Neuronal stem cell (in vitro differentiated cells): ENCODE measurements at regions not wholly inside any gene's neighbourhood (a gene's known extent, or its start where the extent isn't known, plus 50 kb on each side); places are given as distances from the start of the nearest gene placed in this dataset.

Experiments
- DNase-seq: peaks from one replicate; pipeline ENCODE4 v3.0.0-alpha.2; 2013; ENCODE audit warnings: low spot score
- H2AFZ ChIP-seq: one replicate; pipeline ENCODE4 v1.6.1; 2013; ENCODE audit warnings: mild to moderate bottlenecking, low read length, inconsistent platforms
- H2AK5ac ChIP-seq: 2 replicates; pipeline ENCODE4 v1.6.1; 2013; ENCODE audit warnings: low read depth, mild to moderate bottlenecking, inconsistent platforms, low read length, moderate library complexity, mixed read lengths
- H2BK120ac ChIP-seq: 2 replicates; pipeline ENCODE4 v1.6.1; 2013; ENCODE audit warnings: low read depth, mild to moderate bottlenecking, inconsistent platforms, low read length, moderate library complexity, mixed read lengths
- H2BK12ac ChIP-seq: one replicate; pipeline ENCODE4 v1.6.1; 2013; ENCODE audit warnings: low read length, inconsistent platforms
- H2BK15ac ChIP-seq: 2 replicates; pipeline ENCODE4 v1.6.1; 2013; ENCODE audit warnings: mild to moderate bottlenecking, low read length, inconsistent platforms, mixed read lengths
- H2BK5ac ChIP-seq: one replicate; pipeline ENCODE4 v1.6.1; 2013; ENCODE audit warnings: inconsistent platforms, mild to moderate bottlenecking, low read length, moderate library complexity
- H3K14ac ChIP-seq: one replicate; pipeline ENCODE4 v1.6.1; 2013; ENCODE audit warnings: low read length, inconsistent platforms
- H3K18ac ChIP-seq: 2 replicates; pipeline ENCODE4 v1.6.1; 2013; ENCODE audit warnings: low read length, inconsistent platforms
- H3K23ac ChIP-seq: 2 replicates; pipeline ENCODE4 v1.6.1; 2013; ENCODE audit warnings: low read depth, mild to moderate bottlenecking, mixed read lengths, low read length, inconsistent platforms; ENCODE audit not compliant: poor library complexity
- H3K27ac ChIP-seq: replicated peaks from 3 replicates; pipeline ENCODE4 v1.5.1; 2013; ENCODE audit warnings: low read length, inconsistent platforms
- H3K27me3 ChIP-seq, 3 experiments: 2 replicates each; pipeline ENCODE4 v1.6.1; 2013; ENCODE audit warnings: low read length in 3 of 3, mild to moderate bottlenecking in 2 of 3, inconsistent platforms in 1 of 3, low read depth in 1 of 3, mixed read lengths in 1 of 3, moderate library complexity in 1 of 3; ENCODE audit not compliant: control insufficient read depth in 3 of 3, insufficient read depth in 3 of 3
- H3K36me3 ChIP-seq, 2 donors: replicated peaks in 1 of 2; 2 replicates each; pipeline ENCODE4 v1.6.1; 2013; ENCODE audit warnings: low read length in 2 of 2; ENCODE audit not compliant: control insufficient read depth in 2 of 2, insufficient read depth in 2 of 2
- H3K4ac ChIP-seq: 2 replicates; pipeline ENCODE4 v1.6.1; 2013; ENCODE audit warnings: inconsistent platforms, mild to moderate bottlenecking, low read length, moderate library complexity
- H3K4me1 ChIP-seq, 2 donors: 1 replicate in 1 of 2; 2 replicates in 1 of 2; pipeline ENCODE4 v1.6.1; 2013; ENCODE audit warnings: low read length in 2 of 2, low read depth in 1 of 2; ENCODE audit not compliant: control insufficient read depth in 2 of 2, insufficient read depth in 1 of 2
- H3K4me2 ChIP-seq: one replicate; pipeline ENCODE4 v1.6.1; 2013; ENCODE audit warnings: mild to moderate bottlenecking, low read length, inconsistent platforms; ENCODE audit not compliant: insufficient read depth, poor library complexity, severe bottlenecking
- H3K4me3 ChIP-seq, 2 donors: 2 replicates each; pipeline ENCODE4 v1.5.1; 2013; ENCODE audit warnings: low read length in 2 of 2, mild to moderate bottlenecking in 2 of 2, inconsistent platforms in 1 of 2, moderate library complexity in 1 of 2
- H3K79me1 ChIP-seq: one replicate; pipeline ENCODE4 v1.6.1; 2013; ENCODE audit warnings: low read depth, mild to moderate bottlenecking, inconsistent platforms, low read length, moderate library complexity
- H3K9ac ChIP-seq: one replicate; pipeline ENCODE4 v1.6.1; 2013; ENCODE audit warnings: mild to moderate bottlenecking, low read depth, low read length, inconsistent platforms; ENCODE audit not compliant: poor library complexity
- H3K9me3 ChIP-seq, 2 donors: replicated peaks in 1 of 2; 2 replicates each; pipeline versions ENCODE3 to v1.6.1; 2013; ENCODE audit warnings: low read length in 2 of 2, mild to moderate bottlenecking in 2 of 2, inconsistent platforms in 1 of 2, low read depth in 1 of 2, mixed read lengths in 1 of 2, moderate library complexity in 1 of 2; ENCODE audit not compliant: control insufficient read depth in 2 of 2, insufficient read depth in 1 of 2
- H4K8ac ChIP-seq: one replicate; pipeline ENCODE4 v1.6.1; 2013; ENCODE audit warnings: low read depth, mild to moderate bottlenecking, inconsistent platforms, low read length, moderate library complexity
- H4K91ac ChIP-seq: one replicate; pipeline ENCODE4 v1.6.1; 2013; ENCODE audit warnings: low read length, low read depth, mild to moderate bottlenecking, inconsistent platforms; ENCODE audit not compliant: poor library complexity
- WGBS, 2 donors: extraction: QIAGEN DNeasy Blood & Tissue Kit; methylation state at CpG; one replicate each; pipeline ENCODE4 v1.1.7; 2013; ENCODE audit warnings: missing lambda C conversion rate in 2 of 2, mixed read lengths in 1 of 2; ENCODE audit not compliant: insufficient read length in 2 of 2, insufficient replicate concordance in 1 of 2; ENCODE audit errors: extremely low coverage in 2 of 2; 5-methylcytosine and 5-hydroxymethylcytosine counted together

DNA sequence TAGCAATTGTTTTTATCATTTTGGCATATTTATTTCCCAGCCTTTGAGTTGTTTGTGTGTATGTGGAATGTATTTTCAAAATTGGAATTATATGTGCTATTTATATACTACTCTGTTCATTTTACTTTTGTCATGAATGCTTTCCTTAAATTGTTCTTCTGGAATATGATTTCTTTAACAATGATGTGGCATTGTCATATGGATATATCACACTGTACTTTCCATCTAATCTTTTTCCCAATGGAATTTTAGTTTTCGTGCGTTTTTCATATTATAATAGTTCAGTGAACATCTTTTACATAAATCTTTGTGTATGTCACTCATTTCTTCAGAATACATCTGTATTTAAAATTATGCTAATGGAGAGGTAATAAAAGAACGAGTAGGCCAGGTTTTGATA, 980.1 kb upstream of the WWC1 start:
- H2BK5ac ChIP-seq = no peak overlapping the region
- H4K91ac ChIP-seq = no peak overlapping the region
- H3K36me3 ChIP-seq = no peaks in the 10 kb centered on the region
- H3K4me2 ChIP-seq = no peak overlapping the region
- no peak overlapping the region for H4K8ac ChIP-seq
- H2BK15ac ChIP-seq = no peak overlapping the region
- H3K9me3 ChIP-seq = peaks cover 0 to 4% of the 10 kb centered on the region in 2 donors
- H3K27ac ChIP-seq = no peak overlapping the region
- no peak overlapping the region for H3K14ac ChIP-seq
- no peak overlapping the region for H3K4ac ChIP-seq
- H3K9ac ChIP-seq = no peak overlapping the region
- no peak overlapping the region for H2BK12ac ChIP-seq
- no CpG with 5 or more reads among the region's 3 CpGs for WGBS, 2 donors
- H3K27me3 ChIP-seq = no peaks in the 10 kb centered on the region
- H2AK5ac ChIP-seq = no peak overlapping the region
- peaks cover 3 to 6% of the 10 kb centered on the region in 2 donors for H3K4me1 ChIP-seq
- DNase-seq = no peak
- no peak overlapping the region for H2AFZ ChIP-seq
- no peak overlapping the region for H3K23ac ChIP-seq
- no peak overlapping the region for H3K4me3 ChIP-seq
- no peaks in the 10 kb centered on the region for H3K79me1 ChIP-seq
- no peak overlapping the region for H3K18ac ChIP-seq
- H2BK120ac ChIP-seq = no peak overlapping the region

DNA sequence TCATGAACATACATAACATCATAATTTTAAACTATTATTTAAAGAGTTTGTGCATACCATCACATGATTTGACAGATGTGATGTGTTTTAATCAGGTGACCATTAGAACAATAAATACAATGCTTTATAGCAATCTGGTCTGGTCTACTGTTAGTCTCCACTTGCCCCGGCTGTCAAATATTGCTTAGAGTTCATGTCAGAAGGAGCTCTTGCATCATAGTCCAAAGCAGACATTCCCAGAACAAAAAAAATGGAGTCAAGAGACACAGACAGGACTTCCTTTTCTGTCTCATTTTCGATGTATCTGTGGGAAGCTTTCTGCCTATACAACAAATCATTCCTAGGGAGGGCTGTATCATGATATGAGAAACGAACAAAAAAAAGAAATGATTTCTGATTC, 979.2 kb upstream of the WWC1 start:
- no peak overlapping the region for H2AFZ ChIP-seq
- H2BK15ac ChIP-seq = no peak overlapping the region
- no peak overlapping the region for H3K9ac ChIP-seq
- no peak overlapping the region for H3K4me2 ChIP-seq
- WGBS, 2 donors = no CpG with 5 or more reads among the region's 3 CpGs
- no peak overlapping the region for H3K27ac ChIP-seq
- DNase-seq = no peak
- no peak overlapping the region for H4K91ac ChIP-seq
- no peak overlapping the region for H3K4me3 ChIP-seq
- no peak overlapping the region for H2BK12ac ChIP-seq
- no peak overlapping the region for H3K23ac ChIP-seq
- H3K4me1 ChIP-seq = peaks cover 3 to 6% of the 10 kb centered on the region in 2 donors
- H3K9me3 ChIP-seq = peaks cover 0 to 4% of the 10 kb centered on the region in 2 donors
- no peaks in the 10 kb centered on the region for H3K27me3 ChIP-seq
- no peak overlapping the region for H3K14ac ChIP-seq
- no peaks in the 10 kb centered on the region for H3K79me1 ChIP-seq
- no peak overlapping the region for H4K8ac ChIP-seq
- H2BK120ac ChIP-seq = no peak overlapping the region
- H3K4ac ChIP-seq = no peak overlapping the region
- H2AK5ac ChIP-seq = no peak overlapping the region
- H3K18ac ChIP-seq = no peak overlapping the region
- no peak overlapping the region for H2BK5ac ChIP-seq
- H3K36me3 ChIP-seq = no peaks in the 10 kb centered on the region

DNA sequence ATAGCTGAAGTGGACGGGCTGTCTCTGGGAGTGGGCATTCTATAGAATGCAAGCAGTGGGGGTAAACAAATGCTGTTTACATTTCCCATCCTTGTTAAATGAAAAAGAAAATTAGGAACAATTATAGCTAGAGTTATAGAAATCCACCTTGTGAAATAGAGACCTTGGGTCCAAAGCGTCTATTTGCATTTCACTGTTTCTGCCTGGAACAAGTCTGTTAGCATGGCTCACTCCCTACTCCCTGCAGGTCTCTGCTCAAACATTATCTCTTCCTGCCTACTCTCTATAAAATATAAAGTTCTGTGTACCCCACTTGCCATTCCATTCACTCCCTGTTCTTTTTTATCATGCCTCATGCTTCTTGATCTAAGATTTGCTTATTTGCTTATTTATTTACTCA, 975.7 kb upstream of the WWC1 start:
- no peak overlapping the region for H2BK15ac ChIP-seq
- H3K9me3 ChIP-seq = peaks cover 0 to 4% of the 10 kb centered on the region in 2 donors
- WGBS, 2 donors = no CpG with 5 or more reads among the region's 2 CpGs
- H4K91ac ChIP-seq = no peak overlapping the region
- H3K4me2 ChIP-seq = no peak overlapping the region
- no peak overlapping the region for H2AFZ ChIP-seq
- no peaks in the 10 kb centered on the region for H3K79me1 ChIP-seq
- H3K4ac ChIP-seq = no peak overlapping the region
- no peaks in the 10 kb centered on the region for H3K27me3 ChIP-seq
- H2AK5ac ChIP-seq = no peak overlapping the region
- H4K8ac ChIP-seq = no peak overlapping the region
- H3K14ac ChIP-seq = no peak overlapping the region
- H2BK5ac ChIP-seq = no peak overlapping the region
- DNase-seq = no peak
- H3K4me1 ChIP-seq = no peaks in the 10 kb centered on the region
- no peak overlapping the region for H3K27ac ChIP-seq
- H2BK12ac ChIP-seq = no peak overlapping the region
- H3K9ac ChIP-seq = no peak overlapping the region
- H3K36me3 ChIP-seq = no peaks in the 10 kb centered on the region
- no peak overlapping the region for H2BK120ac ChIP-seq
- no peak overlapping the region for H3K4me3 ChIP-seq
- no peak overlapping the region for H3K18ac ChIP-seq
- H3K23ac ChIP-seq = no peak overlapping the region

DNA sequence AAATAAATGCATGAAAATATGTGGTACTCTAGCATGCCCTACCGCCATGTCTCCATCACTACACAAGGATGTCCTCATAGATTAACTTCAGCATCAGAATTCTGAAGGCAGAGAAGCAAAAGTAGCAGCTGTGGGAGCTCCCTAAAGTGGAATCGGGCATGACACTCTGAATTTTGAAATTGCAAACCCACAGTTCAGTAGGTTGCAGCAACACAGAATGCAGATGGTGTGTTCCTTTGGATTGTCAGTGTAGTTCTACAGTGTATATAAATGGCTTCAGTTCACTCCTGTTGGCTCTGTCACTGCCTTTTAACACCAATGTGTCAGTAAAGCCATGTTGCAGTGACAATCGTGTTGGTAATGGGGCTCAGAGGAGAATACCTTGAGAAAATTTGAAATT, 973.6 kb upstream of the WWC1 start:
- no CpG with 5 or more reads among the region's 3 CpGs for WGBS, 2 donors
- H3K4me1 ChIP-seq = no peaks in the 10 kb centered on the region
- H2BK5ac ChIP-seq = no peak overlapping the region
- no peak overlapping the region for H3K4me3 ChIP-seq
- H3K9me3 ChIP-seq = peaks cover 0 to 4% of the 10 kb centered on the region in 2 donors
- no peak for DNase-seq
- no peaks in the 10 kb centered on the region for H3K79me1 ChIP-seq
- H4K91ac ChIP-seq = no peak overlapping the region
- no peak overlapping the region for H2AK5ac ChIP-seq
- no peaks in the 10 kb centered on the region for H3K36me3 ChIP-seq
- no peak overlapping the region for H4K8ac ChIP-seq
- no peaks in the 10 kb centered on the region for H3K27me3 ChIP-seq
- no peak overlapping the region for H2AFZ ChIP-seq
- H3K4me2 ChIP-seq = no peak overlapping the region
- H3K23ac ChIP-seq = no peak overlapping the region
- no peak overlapping the region for H3K18ac ChIP-seq
- H3K9ac ChIP-seq = no peak overlapping the region
- no peak overlapping the region for H3K27ac ChIP-seq
- no peak overlapping the region for H2BK12ac ChIP-seq
- H3K14ac ChIP-seq = no peak overlapping the region
- H3K4ac ChIP-seq = no peak overlapping the region
- H2BK15ac ChIP-seq = no peak overlapping the region
- H2BK120ac ChIP-seq = no peak overlapping the region
